GM12891 (cell line): ENCODE measurements at regions not wholly inside any gene's neighbourhood (a gene's known extent, or its start where the extent isn't known, plus 50 kb on each side); places are given as distances from the start of the nearest gene placed in this dataset.

Experiments
- PAX5 ChIP-seq: IDR thresholded peaks from 2 replicates; pipeline ENCODE4 v1.6.1; 2011; ENCODE audit warnings: low read length, moderate library complexity, mild to moderate bottlenecking; ENCODE audit not compliant: insufficient read depth, severe bottlenecking
- POLR2A ChIP-seq: IDR thresholded peaks from 2 replicates; pipeline ENCODE4 v1.6.1; 2011; ENCODE audit warnings: low read depth, low read length, control low read depth
- POLR2AphosphoS5 ChIP-seq: IDR thresholded peaks from 2 replicates; pipeline ENCODE4 v1.6.1; 2011; ENCODE audit warnings: low read depth, low read length, control low read depth
- POU2F2 ChIP-seq: IDR thresholded peaks from 2 replicates; pipeline ENCODE4 v1.6.1; 2011; ENCODE audit warnings: low read depth, mild to moderate bottlenecking, control low read depth, low read length, moderate library complexity
- SPI1 ChIP-seq: IDR thresholded peaks from 2 replicates; pipeline ENCODE4 v1.6.1; 2011; ENCODE audit warnings: low read depth, low read length, control low read depth
- TAF1 ChIP-seq: IDR thresholded peaks from 2 replicates; pipeline ENCODE4 v1.6.1; 2011; ENCODE audit warnings: low read depth, low read length, control low read depth

GRCh38 chr15:35974052-35974451 lies 428.1 kb upstream of the DPH6 start:
- TF ChIP-seq POLR2A: no peak
- no peak for TF ChIP-seq TAF1
- no peak for TF ChIP-seq POLR2AphosphoS5
- no peak for TF ChIP-seq SPI1
- TF ChIP-seq PAX5: no peak
- TF ChIP-seq POU2F2: no peak
